ENCODE measurements at regions not wholly inside any gene's neighbourhood (a gene's known extent, or its start where the extent isn't known, plus 50 kb on each side); places are given as distances from the start of the nearest gene placed in this dataset.

GRCh38 chr12:66032739-66033138, 97.8 kb downstream of the LLPH start:
- no peaks in the 10 kb centered on the region for H3K36me3 ChIP-seq (ENCODE audit: control insufficient read depth in 2 of 4, insufficient read depth in 4 of 4, low read length in 3 of 4)
- no peak overlapping the region for H3K14ac ChIP-seq (ENCODE audit: insufficient read length)
- H2AFZ ChIP-seq (ENCODE audit: low read length) = no peak overlapping the region
- no peak overlapping the region for H4K5ac ChIP-seq (ENCODE audit: insufficient read length, low read depth, low read length)
- no peak overlapping the region for H3K4me3 ChIP-seq (ENCODE audit: extremely low read depth in 1 of 4, insufficient read depth in 2 of 4, low read depth in 3 of 4, low read length in 4 of 4)
- H3K27me3 ChIP-seq (replicated peaks in 1 of 4; ENCODE audit: control insufficient read depth in 3 of 4, extremely low read depth in 1 of 4, insufficient read depth in 3 of 4, low read length in 3 of 4) = no peaks in the 10 kb centered on the region
- no peak overlapping the region for H2BK5ac ChIP-seq (ENCODE audit: low read depth, low read length)
- 84% methylated on average over 2 of the region's 2 CpGs; no CpG with 5 or more reads in 1 of the 2 experiments for WGBS, 2 experiments (ENCODE audit: extremely low coverage in 1 of 2, insufficient coverage in 1 of 2, insufficient read length in 1 of 2, insufficient replicate concordance in 2 of 2, low coverage in 1 of 2, low lambda C conversion rate in 2 of 2, missing lambda C conversion rate in 1 of 2)
- H3K79me2 ChIP-seq (ENCODE audit: control insufficient read depth in 1 of 2, insufficient read depth in 2 of 2, low read length in 2 of 2) = no peaks in the 10 kb centered on the region
- H3K23ac ChIP-seq (ENCODE audit: insufficient read length) = no peak overlapping the region
- H3K27ac ChIP-seq (ENCODE audit: low read depth, low read length) = no peak overlapping the region
- H2BK15ac ChIP-seq (ENCODE audit: low read length) = no peak overlapping the region
- H4K20me1 ChIP-seq (replicated peaks in 1 of 2; ENCODE audit: control insufficient read depth in 1 of 2, insufficient read depth in 2 of 2, low read length in 2 of 2) = no peaks in the 10 kb centered on the region
- FAIRE-seq = no peak
- no peaks in the 10 kb centered on the region for H3K79me1 ChIP-seq (ENCODE audit: low read depth, low read length)
- no peak overlapping the region for H3K56ac ChIP-seq (replicated peaks; ENCODE audit: insufficient read length, low read depth, low read length)
- H2BK20ac ChIP-seq (ENCODE audit: low read length) = no peak overlapping the region
- ChIA-PET CTCF (ENCODE audit: partially characterized antibody) (interaction anchor here (0.8 to 1.0 kb wide), 2 partner anchors 20 to 476 kb away, joined by 3 read pairs; no protein-coding TSS in a partner anchor), POLR2A (ENCODE audit: partially characterized antibody) (no interaction called here)
- no peak overlapping the region for H3K4ac ChIP-seq (replicated peaks; ENCODE audit: insufficient read length, low read depth, low read length)
- no peak overlapping the region for H2BK120ac ChIP-seq (replicated peaks; ENCODE audit: low read depth, low read length)
- no peak overlapping the region for H3K18ac ChIP-seq (ENCODE audit: extremely low read depth, low read length)
- H3K9me3 ChIP-seq (ENCODE audit: insufficient read depth in 2 of 2, low read depth in 1 of 2, low read length in 1 of 2) = no peaks in the 10 kb centered on the region
- no peak overlapping the region for H2BK12ac ChIP-seq (ENCODE audit: low read depth, low read length)
- DNase-seq (ENCODE audit: low read depth in 1 of 2, low spot score in 2 of 2) = no peak
- no peak overlapping the region for H4K91ac ChIP-seq (replicated peaks; ENCODE audit: insufficient read length, low read length)
- no peak overlapping the region for H3K9ac ChIP-seq (replicated peaks in 1 of 4; ENCODE audit: extremely low read depth in 1 of 4, low read depth in 3 of 4, low read length in 3 of 4)
- H3K23me2 ChIP-seq (ENCODE audit: low read depth, low read length) = no peaks in the 10 kb centered on the region
- no peak overlapping the region for H4K8ac ChIP-seq (ENCODE audit: extremely low read depth, insufficient read depth, low read length)
- no peaks in the 10 kb centered on the region for H3K4me1 ChIP-seq (replicated peaks in 1 of 4; ENCODE audit: control insufficient read depth in 3 of 4, insufficient read depth in 4 of 4, low read length in 3 of 4)
- H3K4me2 ChIP-seq (ENCODE audit: insufficient read depth in 1 of 2, low read depth in 2 of 2, low read length in 2 of 2) = no peak overlapping the region
- H2AK5ac ChIP-seq (ENCODE audit: low read depth, low read length) = no peak overlapping the region
- TF ChIP-seq ATF2 (IDR thresholded peaks at IDR 0.05; ENCODE audit: low read length) = no peak
- TF ChIP-seq EP300 (IDR thresholded peaks at IDR 0.05; ENCODE audit: borderline replicate concordance in 1 of 2, low read depth in 2 of 2, low read length in 2 of 2) = no peak
- no peak for TF ChIP-seq SP1 (IDR thresholded peaks at IDR 0.05; ENCODE audit: low read depth, low read length)
- TF ChIP-seq FOSL1 (IDR thresholded peaks at IDR 0.05; ENCODE audit: insufficient read depth, low read depth, low read length) = no peak
- no peak for TF ChIP-seq ATF3 (IDR thresholded peaks at IDR 0.05; ENCODE audit: insufficient read depth, low read depth, low read length)
- no peak for TF ChIP-seq SIN3A (conservative IDR thresholded peaks at IDR 0.05 in 1 of 2, IDR thresholded peaks at IDR 0.05 in 1 of 2; ENCODE audit: low read depth in 1 of 2, low read length in 2 of 2)
- TF ChIP-seq KDM4A (IDR thresholded peaks at IDR 0.05; ENCODE audit: low read depth, low read length, severe bottlenecking) = no peak
- TF ChIP-seq RBBP5 (IDR thresholded peaks at IDR 0.05; ENCODE audit: borderline replicate concordance, low read depth, low read length) = no peak
- TF ChIP-seq EZH2 (IDR thresholded peaks at IDR 0.05; ENCODE audit: low read depth, low read length, severe bottlenecking) = no peak
- TF ChIP-seq TAF1 (IDR thresholded peaks at IDR 0.05; ENCODE audit: low read depth, low read length) = no peak
- TF ChIP-seq NANOG (IDR thresholded peaks at IDR 0.05; ENCODE audit: insufficient read depth, low read depth, low read length, poor library complexity, severe bottlenecking) = no peak
